NB4 (cell line): ENCODE measurements at regions not wholly inside any gene's neighbourhood (a gene's known extent, or its start where the extent isn't known, plus 50 kb on each side); places are given as distances from the start of the nearest gene placed in this dataset.
A peak's percentile ranks its signal among the peaks of the same experiment; 100 is the strongest.

Experiments
- DNase-seq: peaks from one replicate; pipeline ENCODE4 v3.0.0; 2010; ENCODE audit warnings: low read depth
- H3K4me3 ChIP-seq: one replicate; pipeline ENCODE4 v1.5.1; 2011; ENCODE audit warnings: mild to moderate bottlenecking, low read depth, low read length, moderate library complexity
- CTCF ChIP-seq: IDR thresholded peaks from one replicate; pipeline ENCODE4 v1.5.1; 2012; ENCODE audit warnings: low read depth, low read length
- MAX ChIP-seq: IDR thresholded peaks from 2 replicates; pipeline ENCODE4 v1.6.1; 2011; ENCODE audit warnings: low read depth, low read length
- MYC ChIP-seq: IDR thresholded peaks from 2 replicates; pipeline ENCODE4 v1.6.1; 2011; ENCODE audit warnings: low read depth, low read length
- POLR2A ChIP-seq: IDR thresholded peaks from 2 replicates; pipeline ENCODE4 v1.6.1; 2011; ENCODE audit warnings: mild to moderate bottlenecking; ENCODE audit not compliant: insufficient read length; ENCODE audit errors: extremely low read depth

- TF ChIP-seq POLR2A (no peak), MYC (no peak), MAX (no peak), CTCF (no peak)
- no peak for DNase-seq
Observed at GRCh38 chr6:163892824-163893561, 478.5 kb downstream of the QKI start.

GRCh38 chr6:163889904-163890514 is 475.5 kb downstream of the QKI start:
- no peak for DNase-seq
- H3K4me3 ChIP-seq: no peak overlapping the region
- TF ChIP-seq MAX: no peak
- TF ChIP-seq MYC: no peak
- no peak for TF ChIP-seq POLR2A
- no peak for TF ChIP-seq CTCF

More at GRCh38 chr6:163892824-163893561, 478.5 kb downstream of the QKI start:
- no peak overlapping the region for H3K4me3 ChIP-seq

GRCh38 chr6:163888030-163888819 is 473.7 kb downstream of the QKI start:
- no peak overlapping the region for H3K4me3 ChIP-seq
- no peak for DNase-seq
- TF ChIP-seq MAX: no peak
- no peak for TF ChIP-seq POLR2A
- no peak for TF ChIP-seq CTCF
- no peak for TF ChIP-seq MYC

- H3K4me3 ChIP-seq: no peak overlapping the region
- TF ChIP-seq POLR2A (no peak), CTCF (no peak), MAX (no peak), MYC (no peak)
- DNase-seq: no peak
Observed at GRCh38 chr6:163886428-163886827, 471.9 kb downstream of the QKI start.

- DNase-seq: peak; percentile 30
- TF ChIP-seq MAX (no peak), CTCF (no peak), POLR2A (no peak)
- no peak overlapping the region for H3K4me3 ChIP-seq
Observed at GRCh38 chr6:163883984-163884383, 469.5 kb downstream of the QKI start.
